ENCODE measurements at regions not wholly inside any gene's neighbourhood (a gene's known extent, or its start where the extent isn't known, plus 50 kb on each side); places are given as distances from the start of the nearest gene placed in this dataset.

DNA sequence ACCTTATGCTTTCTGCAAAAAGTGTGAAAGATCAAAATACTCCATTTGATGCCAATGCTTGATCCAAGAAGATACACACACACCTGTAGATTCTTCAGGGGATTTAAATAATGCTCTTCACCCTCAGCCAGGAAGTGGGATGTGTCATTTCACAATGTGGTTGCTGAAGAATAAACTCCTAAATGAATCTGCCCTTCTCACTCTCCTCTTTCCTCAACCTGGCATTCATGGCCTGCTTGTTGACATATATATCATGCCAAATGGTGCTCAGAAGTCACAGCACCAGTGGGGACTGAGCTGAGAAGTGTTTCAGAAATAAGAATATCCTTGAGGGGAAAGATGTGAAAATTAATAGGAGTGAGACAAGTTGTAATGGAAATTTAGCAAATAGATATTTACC, 146.6 kb upstream of the ARHGEF26 start:
- H3K9ac ChIP-seq (ENCODE audit: insufficient read depth, low read length), result no peak overlapping the region
- TF ChIP-seq, protein P1, sequence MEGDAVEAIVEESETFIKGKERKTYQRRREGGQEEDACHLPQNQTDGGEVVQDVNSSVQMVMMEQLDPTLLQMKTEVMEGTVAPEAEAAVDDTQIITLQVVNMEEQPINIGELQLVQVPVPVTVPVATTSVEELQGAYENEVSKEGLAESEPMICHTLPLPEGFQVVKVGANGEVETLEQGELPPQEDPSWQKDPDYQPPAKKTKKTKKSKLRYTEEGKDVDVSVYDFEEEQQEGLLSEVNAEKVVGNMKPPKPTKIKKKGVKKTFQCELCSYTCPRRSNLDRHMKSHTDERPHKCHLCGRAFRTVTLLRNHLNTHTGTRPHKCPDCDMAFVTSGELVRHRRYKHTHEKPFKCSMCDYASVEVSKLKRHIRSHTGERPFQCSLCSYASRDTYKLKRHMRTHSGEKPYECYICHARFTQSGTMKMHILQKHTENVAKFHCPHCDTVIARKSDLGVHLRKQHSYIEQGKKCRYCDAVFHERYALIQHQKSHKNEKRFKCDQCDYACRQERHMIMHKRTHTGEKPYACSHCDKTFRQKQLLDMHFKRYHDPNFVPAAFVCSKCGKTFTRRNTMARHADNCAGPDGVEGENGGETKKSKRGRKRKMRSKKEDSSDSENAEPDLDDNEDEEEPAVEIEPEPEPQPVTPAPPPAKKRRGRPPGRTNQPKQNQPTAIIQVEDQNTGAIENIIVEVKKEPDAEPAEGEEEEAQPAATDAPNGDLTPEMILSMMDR (conservative IDR thresholded peaks at IDR 0.05 in 1 of 2, IDR thresholded peaks at IDR 0.05 in 1 of 2; ENCODE audit: low read depth in 1 of 2, low read length in 2 of 2), result no peak
- no peak for TF ChIP-seq EZH2 (IDR thresholded peaks at IDR 0.05; ENCODE audit: low read length, missing control alignments)
- H4K20me1 ChIP-seq (ENCODE audit: control insufficient read depth, extremely low read depth, insufficient read depth, low read length), result no peaks in the 10 kb centered on the region
- H3K4me3 ChIP-seq (replicated peaks in 1 of 4; ENCODE audit: control extremely low read depth in 1 of 4, insufficient read depth in 1 of 4, low read depth in 3 of 4, low read length in 4 of 4), result no peak overlapping the region
- H3K9me3 ChIP-seq (ENCODE audit: control insufficient read depth, insufficient read depth, low read depth, low read length), result no peaks in the 10 kb centered on the region
- DNase-seq (ENCODE audit: low read depth in 2 of 2), result no peak
- no peak overlapping the region for H2AFZ ChIP-seq (ENCODE audit: low read length)
- no peak overlapping the region for H3K4me2 ChIP-seq (ENCODE audit: extremely low read depth, insufficient read depth, low read length)
- H3K27me3 ChIP-seq (ENCODE audit: control insufficient read depth, insufficient read depth, low read length), result no peaks in the 10 kb centered on the region
- no peaks in the 10 kb centered on the region for H3K4me1 ChIP-seq (ENCODE audit: control insufficient read depth, extremely low read depth, insufficient read depth, low read length)
- H3K79me2 ChIP-seq (ENCODE audit: control insufficient read depth, insufficient read depth, low read length), result no peaks in the 10 kb centered on the region
- H3K27ac ChIP-seq (ENCODE audit: insufficient read depth, low read length), result no peak overlapping the region
- H3K36me3 ChIP-seq (ENCODE audit: control insufficient read depth, insufficient read depth, low read length), result no peaks in the 10 kb centered on the region

- Histone ChIP-seq H4K20me1 (ENCODE audit: control insufficient read depth, extremely low read depth, insufficient read depth, low read length) (no peaks in the 10 kb centered on the region), H3K4me2 (ENCODE audit: extremely low read depth, insufficient read depth, low read length) (no peak overlapping the region), H3K9ac (ENCODE audit: insufficient read depth, low read length) (no peak overlapping the region), H3K36me3 (ENCODE audit: control insufficient read depth, insufficient read depth, low read length) (no peaks in the 10 kb centered on the region), H2AFZ (ENCODE audit: low read length) (no peak overlapping the region), H3K79me2 (ENCODE audit: control insufficient read depth, insufficient read depth, low read length) (no peaks in the 10 kb centered on the region), H3K27me3 (ENCODE audit: control insufficient read depth, insufficient read depth, low read length) (no peaks in the 10 kb centered on the region), H3K27ac (ENCODE audit: insufficient read depth, low read length) (no peak overlapping the region), H3K9me3 (ENCODE audit: control insufficient read depth, insufficient read depth, low read depth, low read length) (no peaks in the 10 kb centered on the region), H3K4me1 (ENCODE audit: control insufficient read depth, extremely low read depth, insufficient read depth, low read length) (no peaks in the 10 kb centered on the region), H3K4me3 (replicated peaks in 1 of 4; ENCODE audit: control extremely low read depth in 1 of 4, insufficient read depth in 1 of 4, low read depth in 3 of 4, low read length in 4 of 4) (no peak overlapping the region)
- TF ChIP-seq, protein P1 (conservative IDR thresholded peaks at IDR 0.05 in 1 of 2, IDR thresholded peaks at IDR 0.05 in 1 of 2; ENCODE audit: low read depth in 1 of 2, low read length in 2 of 2), result no peak
- TF ChIP-seq EZH2 (IDR thresholded peaks at IDR 0.05; ENCODE audit: low read length, missing control alignments), result no peak
- peak; percentile 46 to 67 for DNase-seq (ENCODE audit: low read depth in 2 of 2)
These were observed 144.2 kb upstream of the ARHGEF26 start for GRCh38 chr3:153976891-153977554.

DNA sequence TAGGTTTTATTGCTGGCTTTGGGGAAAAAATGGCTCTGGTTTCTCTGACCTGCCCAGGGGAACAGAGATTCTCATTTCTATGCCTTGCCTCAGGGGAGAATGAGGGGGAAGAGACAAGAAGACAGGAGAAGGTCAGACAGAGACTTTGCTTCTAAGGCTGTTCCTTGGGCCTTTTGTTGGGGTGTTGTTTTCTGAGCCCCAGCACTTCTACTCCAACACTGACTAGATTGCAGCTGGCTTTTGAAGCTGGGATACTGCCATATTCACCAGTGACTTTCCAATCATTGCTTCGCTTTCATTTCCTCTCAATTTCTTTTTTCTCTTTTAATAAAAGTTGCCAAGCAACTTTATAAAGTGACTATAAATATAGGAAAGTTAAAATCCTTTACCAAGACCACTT, 143.2 kb upstream of the ARHGEF26 start:
- Histone ChIP-seq H3K4me2 (ENCODE audit: extremely low read depth, insufficient read depth, low read length) (no peak overlapping the region), H3K4me1 (ENCODE audit: control insufficient read depth, extremely low read depth, insufficient read depth, low read length) (no peaks in the 10 kb centered on the region), H3K9ac (ENCODE audit: insufficient read depth, low read length) (no peak overlapping the region), H3K27me3 (ENCODE audit: control insufficient read depth, insufficient read depth, low read length) (no peaks in the 10 kb centered on the region), H3K79me2 (ENCODE audit: control insufficient read depth, insufficient read depth, low read length) (no peaks in the 10 kb centered on the region), H3K4me3 (replicated peaks in 1 of 4; ENCODE audit: control extremely low read depth in 1 of 4, insufficient read depth in 1 of 4, low read depth in 3 of 4, low read length in 4 of 4) (no peak overlapping the region), H3K36me3 (ENCODE audit: control insufficient read depth, insufficient read depth, low read length) (no peaks in the 10 kb centered on the region), H3K9me3 (ENCODE audit: control insufficient read depth, insufficient read depth, low read depth, low read length) (no peaks in the 10 kb centered on the region), H4K20me1 (ENCODE audit: control insufficient read depth, extremely low read depth, insufficient read depth, low read length) (no peaks in the 10 kb centered on the region), H3K27ac (ENCODE audit: insufficient read depth, low read length) (no peak overlapping the region), H2AFZ (ENCODE audit: low read length) (no peak overlapping the region)
- TF ChIP-seq EZH2 (IDR thresholded peaks at IDR 0.05; ENCODE audit: low read length, missing control alignments), result no peak
- TF ChIP-seq, protein P1 (conservative IDR thresholded peaks at IDR 0.05 in 1 of 2, IDR thresholded peaks at IDR 0.05 in 1 of 2; ENCODE audit: low read depth in 1 of 2, low read length in 2 of 2), result no peak
- no peak for DNase-seq (ENCODE audit: low read depth in 2 of 2)

Data from fibroblast of lung (primary cell).